Choroid plexus epithelial cell (primary cell): ENCODE measurements at regions not wholly inside any gene's neighbourhood (a gene's known extent, or its start where the extent isn't known, plus 50 kb on each side); places are given as distances from the start of the nearest gene placed in this dataset.

Experiments used
- DNase-seq: peaks from one replicate; pipeline ENCODE4 v3.0.0-alpha.2; 2010; ENCODE audit warnings: low read depth
- H3K4me3 ChIP-seq: 2 replicates; pipeline ENCODE4 v1.5.1; 2011; ENCODE audit warnings: low read depth, mild to moderate bottlenecking, control low read depth, low read length, moderate library complexity
- CTCF ChIP-seq: conservative IDR thresholded peaks from 2 replicates; pipeline ENCODE4 v1.5.1; 2011; ENCODE audit warnings: low read depth, mild to moderate bottlenecking, control low read depth, inconsistent platforms, low read length, moderate library complexity

- H3K4me3 ChIP-seq: no peak overlapping the region
- TF ChIP-seq CTCF: no peak
- DNase-seq: no peak
Measured at GRCh38 chr15:25188551-25189101, 233.8 kb downstream of the SNRPN start.

GRCh38 chr15:25189551-25189950, 234.8 kb downstream of the SNRPN start:
- no peak for DNase-seq
- H3K4me3 ChIP-seq: no peak overlapping the region
- TF ChIP-seq CTCF: no peak

- TF ChIP-seq CTCF: no peak
- no peak overlapping the region for H3K4me3 ChIP-seq
- no peak for DNase-seq
Measured at GRCh38 chr15:25192651-25193050, 237.9 kb downstream of the SNRPN start.

GRCh38 chr15:25207369-25207768, 231.5 kb downstream of the UBE3A start:
- no peak for TF ChIP-seq CTCF
- no peak overlapping the region for H3K4me3 ChIP-seq
- no peak for DNase-seq

GRCh38 chr15:25208735-25209134, 230.1 kb downstream of the UBE3A start:
- H3K4me3 ChIP-seq: no peak overlapping the region
- DNase-seq: no peak
- no peak for TF ChIP-seq CTCF

- no peak overlapping the region for H3K4me3 ChIP-seq
- no peak for TF ChIP-seq CTCF
- no peak for DNase-seq
Measured at GRCh38 chr15:25220834-25221233, 218.0 kb downstream of the UBE3A start.

- no peak for TF ChIP-seq CTCF
- no peak overlapping the region for H3K4me3 ChIP-seq
- no peak for DNase-seq
Measured at GRCh38 chr15:25224396-25224795, 214.4 kb downstream of the UBE3A start.
